Activated effector memory CD4-positive, alpha-beta T cell treated with anti-CD3 and anti-CD28 coated beads, Interleukin-2, amount 50 U/mL, for 16 hours (primary cell): ENCODE measurements at regions not wholly inside any gene's neighbourhood (a gene's known extent, or its start where the extent isn't known, plus 50 kb on each side); places are given as distances from the start of the nearest gene placed in this dataset.

Source experiments
- DNase-seq: peaks from one replicate; pipeline ENCODE4 v3.0.0-alpha.2; 2020

DNA sequence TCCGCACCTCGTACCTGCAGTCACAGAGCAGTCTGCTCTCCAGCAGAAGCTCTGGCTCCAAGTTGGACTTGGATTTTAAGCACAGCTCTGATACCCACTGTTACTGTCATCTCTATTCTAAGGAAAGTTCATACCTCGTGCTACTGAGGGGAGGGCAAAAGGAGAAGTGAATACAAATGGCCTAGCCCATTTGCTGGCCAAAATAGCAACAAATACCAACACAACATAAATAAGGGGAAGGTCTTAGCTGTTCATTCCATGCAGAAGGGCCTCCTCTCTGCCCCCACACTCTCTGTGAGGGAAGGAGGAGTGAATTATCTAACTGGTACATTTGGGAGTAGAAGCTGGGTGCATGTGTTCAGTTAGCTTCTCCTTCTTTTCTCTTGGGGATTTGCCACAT lies 739.4 kb upstream of the RAB6C start:
- no peak for DNase-seq

DNA sequence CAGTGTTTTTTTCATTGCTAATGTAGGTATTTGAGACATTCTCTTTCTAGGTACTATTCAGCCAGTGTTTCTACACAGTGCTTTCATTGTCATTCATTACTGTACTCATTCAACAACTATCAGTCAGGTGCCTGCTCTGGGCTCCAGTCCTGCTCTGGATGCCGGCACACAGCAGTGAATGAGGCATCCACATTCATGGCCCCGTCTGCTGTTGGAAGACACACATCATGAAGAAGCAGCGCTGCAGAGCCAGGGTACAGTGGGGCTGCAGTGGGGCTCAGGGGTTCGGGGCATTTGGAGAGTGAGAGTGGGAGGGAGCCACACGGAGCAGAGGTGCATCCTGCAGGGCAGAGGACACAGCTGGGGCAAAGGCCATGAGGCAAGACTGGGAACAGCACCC lies 737.2 kb upstream of the RAB6C start:
- DNase-seq = no peak

DNA sequence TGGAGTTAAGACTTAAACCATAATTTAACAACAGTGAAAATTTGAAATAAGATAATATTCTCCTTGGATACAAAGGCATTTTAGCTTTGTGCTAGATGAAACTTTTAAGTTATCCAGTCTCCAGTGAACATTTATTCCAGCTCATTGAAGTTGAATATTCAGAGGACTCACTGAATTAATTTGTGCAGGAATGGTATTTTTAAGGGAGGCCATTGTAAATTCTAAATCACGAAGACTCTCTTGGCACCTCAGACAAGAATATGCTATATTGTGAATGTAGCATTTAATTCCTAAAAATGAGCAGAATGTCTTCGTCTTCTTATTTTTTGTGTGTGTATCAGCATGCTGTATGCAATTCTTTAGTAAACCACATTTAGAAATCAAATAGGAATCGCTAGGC lies 731.7 kb upstream of the RAB6C start:
- DNase-seq = no peak

DNA sequence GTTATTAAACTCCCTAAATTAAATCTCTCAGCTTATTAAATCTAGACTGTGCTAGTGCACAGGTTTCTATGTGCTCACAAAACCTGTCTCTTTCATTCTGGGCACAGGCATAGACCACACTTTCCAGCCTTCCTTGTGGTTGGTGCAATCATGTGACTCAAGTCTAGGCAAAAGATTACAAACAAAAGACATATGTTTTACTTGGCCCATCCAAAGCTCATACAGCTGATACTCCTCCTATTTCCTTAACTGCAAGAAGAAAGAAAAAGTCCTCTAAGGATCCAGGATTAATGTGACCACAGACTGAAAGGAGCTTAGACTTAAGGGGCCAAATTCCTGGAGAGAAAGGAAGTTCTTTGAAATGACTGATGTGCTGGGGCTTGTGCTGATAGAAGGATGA lies 731.3 kb upstream of the RAB6C start:
- DNase-seq = no peak

DNA sequence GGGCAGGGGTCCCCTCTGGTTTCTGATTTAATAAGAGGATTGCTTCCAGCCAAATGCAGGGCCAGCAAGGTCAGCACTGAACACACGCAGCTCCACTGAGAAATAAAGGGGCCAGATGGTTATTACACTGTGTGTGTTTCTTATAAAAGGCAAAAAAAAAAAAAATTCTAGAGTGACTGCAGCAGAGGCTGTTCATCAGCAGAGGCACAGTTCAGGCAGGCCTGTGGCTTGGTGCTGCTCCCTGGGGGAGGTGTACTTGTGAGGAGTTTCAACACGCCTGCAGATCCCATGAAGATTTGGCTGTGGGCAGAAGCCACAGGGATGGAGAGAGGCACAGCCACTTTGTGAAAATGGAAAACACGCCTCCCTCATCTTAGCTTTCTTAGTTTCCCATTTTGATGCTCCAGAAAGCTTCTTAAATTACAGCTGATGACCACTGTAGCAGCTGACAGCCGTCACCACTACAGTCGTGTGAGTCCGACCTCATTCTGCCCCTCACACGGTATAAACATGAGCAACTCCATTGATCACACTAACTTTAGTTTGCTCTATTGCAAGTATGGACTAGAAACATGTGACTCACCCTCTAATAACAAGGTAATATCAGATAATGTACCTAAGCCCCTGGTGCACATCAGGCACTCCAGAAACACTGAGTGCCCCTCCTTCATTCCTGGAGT lies 726.5 kb upstream of the RAB6C start:
- DNase-seq = no peak

DNA sequence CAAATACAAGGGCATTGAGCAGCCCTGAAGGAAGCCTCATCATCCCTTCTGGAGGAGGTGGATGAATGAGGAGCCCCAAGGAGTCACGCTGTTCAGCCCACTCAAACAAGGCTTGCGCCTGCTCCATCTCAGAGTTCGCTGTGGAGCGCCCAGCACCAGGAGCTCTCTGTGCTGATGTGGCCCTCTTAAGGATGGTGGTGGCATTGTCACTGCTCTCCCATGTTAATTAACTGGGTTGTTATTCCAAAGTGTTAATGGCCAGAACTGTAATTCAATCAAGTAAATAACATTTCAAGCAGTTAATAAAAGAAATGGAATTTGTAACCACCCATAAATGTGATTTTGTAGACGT lies 726.0 kb upstream of the RAB6C start:
- no peak for DNase-seq

DNA sequence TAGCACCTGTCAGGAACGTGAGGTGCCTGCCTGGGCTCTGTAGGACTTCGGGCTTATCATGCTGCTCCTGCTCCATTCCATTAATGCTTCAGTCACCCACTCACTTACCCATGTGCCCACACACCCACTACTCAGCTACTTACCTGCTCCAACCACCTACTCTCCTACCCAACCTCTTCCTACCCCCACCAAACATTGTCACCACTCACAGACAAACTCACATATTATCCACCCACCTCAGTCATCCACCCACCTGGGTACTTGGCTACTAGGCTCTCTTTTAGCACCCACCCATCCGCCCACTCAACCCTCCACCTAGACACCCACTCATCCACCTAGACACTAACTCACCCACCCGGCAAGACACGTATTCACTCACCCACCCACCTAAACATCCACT lies 724.7 kb upstream of the RAB6C start:
- DNase-seq = no peak

DNA sequence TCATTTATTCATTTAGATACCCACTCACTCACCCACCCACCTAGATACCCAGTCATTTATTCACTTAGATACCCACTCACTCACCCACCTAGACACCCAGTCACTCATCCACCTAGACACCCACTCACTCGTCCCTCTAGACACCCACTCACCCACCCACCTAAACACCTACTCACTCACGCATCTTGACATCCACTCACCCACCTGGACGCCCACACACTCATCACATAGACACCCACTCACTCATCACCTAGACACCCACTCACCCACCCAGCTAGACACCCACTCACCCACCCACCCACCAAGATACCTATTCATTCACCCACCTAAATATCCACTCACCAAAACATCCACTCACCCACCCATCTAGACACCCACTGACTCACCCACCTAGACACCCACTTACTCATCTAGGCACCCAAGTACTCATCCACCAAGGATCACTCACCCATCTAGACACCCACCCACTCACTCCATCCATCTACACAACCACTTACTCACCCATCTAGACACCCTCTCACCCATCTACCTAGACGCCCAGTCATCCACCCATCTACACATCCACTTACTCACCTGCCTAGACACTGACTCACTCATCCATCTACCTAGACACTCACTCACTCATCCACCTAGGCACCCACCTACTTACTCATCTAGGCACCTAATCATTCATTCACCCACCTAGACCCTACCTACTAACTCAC lies 723.7 kb upstream of the RAB6C start:
- no peak for DNase-seq

DNA sequence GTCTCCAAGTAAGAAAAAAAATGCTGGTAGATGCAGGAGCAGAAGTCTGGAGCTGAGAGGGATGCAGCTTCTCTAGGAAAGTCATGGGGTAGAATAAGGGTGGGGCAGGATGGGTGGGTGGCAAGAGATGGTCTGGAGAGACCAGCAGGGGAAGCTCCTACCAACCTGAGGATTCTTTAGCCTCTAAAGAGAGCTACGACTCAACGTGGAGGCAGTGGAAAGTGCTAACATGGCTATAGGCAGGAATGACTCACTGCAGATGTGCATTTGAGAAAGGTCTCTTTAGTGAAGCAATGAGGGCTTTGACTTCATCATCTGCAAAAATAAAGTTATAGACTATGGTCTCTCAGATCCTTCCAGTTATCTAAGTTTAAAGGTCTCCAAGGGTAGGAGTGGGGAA lies 722.8 kb upstream of the RAB6C start:
- DNase-seq = no peak

DNA sequence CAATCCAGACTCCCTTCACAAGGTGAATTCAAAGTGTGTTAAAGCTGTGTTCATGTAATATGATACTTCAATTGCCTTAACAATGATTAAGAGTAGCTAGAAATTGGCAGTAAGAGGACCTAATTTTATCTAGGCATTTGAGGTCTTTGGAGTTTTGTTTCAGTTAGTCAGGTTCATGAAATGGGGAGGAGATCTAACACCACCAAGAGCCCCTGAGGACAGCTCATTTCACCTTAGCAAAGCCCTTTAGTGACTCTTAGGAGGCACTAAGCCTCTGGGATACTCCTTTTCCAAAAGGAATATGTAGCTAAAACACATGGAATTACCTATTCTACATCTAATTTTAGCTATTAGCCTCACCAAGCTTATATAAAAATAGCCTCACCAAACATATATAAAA lies 716.5 kb upstream of the RAB6C start:
- no peak for DNase-seq

DNA sequence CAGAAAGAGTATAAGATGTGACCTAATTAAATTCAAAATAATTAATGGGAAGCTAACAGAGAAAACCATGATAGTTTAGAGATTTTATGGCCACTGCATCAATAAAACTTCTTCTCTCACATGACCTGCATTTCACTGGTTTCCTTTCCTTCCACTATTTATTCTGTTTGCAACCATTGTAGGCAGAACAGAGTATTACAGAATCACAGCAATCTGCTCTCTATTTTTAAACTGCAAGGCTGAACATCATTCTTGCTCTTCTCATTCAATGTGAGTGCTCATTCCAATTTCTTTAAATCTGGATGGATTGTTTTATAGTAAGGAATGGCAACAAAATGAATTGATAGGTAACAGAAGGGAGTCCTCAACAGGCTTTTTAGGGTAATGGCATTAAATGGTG lies 715.5 kb upstream of the RAB6C start:
- DNase-seq = no peak

DNA sequence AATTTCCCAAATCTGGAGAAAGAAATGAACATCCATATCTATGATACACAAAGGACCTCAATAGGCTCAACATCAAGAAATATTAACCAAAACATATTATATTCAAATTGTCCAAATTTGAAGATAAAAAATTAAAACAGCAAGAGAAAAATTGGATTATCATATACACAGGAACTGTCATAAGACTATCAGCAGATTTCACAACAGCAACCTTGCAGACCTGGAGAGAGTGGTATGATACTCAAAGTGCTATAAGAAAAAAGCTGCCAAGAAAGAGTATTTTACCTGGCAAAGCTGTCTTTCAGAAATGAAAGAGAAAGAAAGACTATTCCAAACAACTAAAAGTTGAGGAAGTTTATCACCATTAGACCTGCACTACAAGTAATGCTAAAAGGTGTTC lies 711.9 kb upstream of the RAB6C start:
- DNase-seq = no peak

DNA sequence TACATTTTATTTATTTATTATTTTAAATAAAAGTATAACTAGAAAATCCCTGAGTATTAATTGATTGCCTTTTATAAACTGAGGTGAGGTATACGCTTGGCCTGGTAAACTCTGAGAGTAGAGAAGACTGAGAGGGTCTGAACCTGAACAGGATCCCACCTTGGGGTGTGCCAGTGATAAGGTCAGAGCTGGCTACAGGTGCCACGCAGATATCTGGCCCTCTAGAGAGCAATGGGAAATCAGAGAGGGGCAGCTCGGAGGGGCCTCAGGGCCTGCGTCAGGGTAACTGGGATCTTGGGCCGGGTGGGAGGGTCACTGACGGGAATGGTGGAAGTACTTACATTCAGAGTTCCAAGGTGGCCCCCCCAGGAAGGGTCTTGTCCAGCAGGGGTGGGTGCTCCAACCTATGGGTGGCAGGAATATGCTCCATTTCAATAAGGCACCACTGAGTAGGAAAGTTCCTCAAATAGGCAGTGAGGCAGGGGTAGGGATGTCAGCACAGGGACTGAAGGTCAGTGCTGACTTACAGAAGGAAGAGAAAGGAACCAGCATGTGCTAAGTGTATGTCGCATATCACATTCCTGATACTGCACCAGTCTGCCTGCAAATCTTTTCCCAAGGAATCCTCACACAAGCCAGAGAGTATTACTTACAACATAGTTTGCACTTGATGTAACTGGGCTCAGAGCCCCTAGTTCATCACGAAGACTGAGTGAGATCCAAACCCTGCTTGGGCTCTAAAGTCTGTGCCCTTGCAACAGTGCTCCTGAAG lies 706.0 kb upstream of the RAB6C start:
- no peak for DNase-seq

DNA sequence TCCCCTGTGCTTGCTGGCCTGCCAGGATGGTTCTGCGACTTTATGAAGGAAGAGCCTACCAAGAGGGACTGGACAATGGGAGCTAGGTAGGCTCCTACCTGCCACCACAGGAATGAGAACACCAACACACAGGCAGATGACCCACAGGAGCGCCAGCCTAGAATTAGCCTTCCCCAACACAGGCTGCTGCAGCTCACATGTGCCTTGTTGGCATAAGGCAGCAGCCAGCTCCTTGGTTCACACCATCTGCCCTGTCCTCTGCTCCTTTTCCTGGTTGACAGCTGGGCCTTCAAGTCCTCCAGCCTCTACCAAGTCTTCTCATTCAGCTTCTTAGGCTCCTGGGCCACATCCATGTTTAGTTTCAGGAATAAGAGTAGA lies 705.4 kb upstream of the RAB6C start:
- DNase-seq = no peak

DNA sequence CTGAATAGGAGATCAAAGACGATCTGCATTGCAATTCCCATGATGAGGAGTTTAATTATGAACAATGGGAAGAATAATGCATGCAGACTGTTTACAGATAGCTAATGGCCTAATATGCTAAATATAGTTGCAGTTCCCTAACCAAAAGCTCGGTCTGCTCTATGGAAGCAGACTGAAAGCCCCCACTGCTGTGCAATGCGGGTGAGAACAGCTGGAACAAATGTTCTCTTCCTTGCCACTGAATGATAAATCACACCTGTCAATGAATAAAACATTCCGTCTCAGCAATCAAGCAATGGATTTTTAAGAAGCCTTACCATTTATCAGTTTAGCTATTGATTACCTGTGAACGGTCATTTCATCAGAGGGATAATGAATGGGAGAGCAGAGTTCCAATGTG lies 704.5 kb upstream of the RAB6C start:
- no peak for DNase-seq

DNA sequence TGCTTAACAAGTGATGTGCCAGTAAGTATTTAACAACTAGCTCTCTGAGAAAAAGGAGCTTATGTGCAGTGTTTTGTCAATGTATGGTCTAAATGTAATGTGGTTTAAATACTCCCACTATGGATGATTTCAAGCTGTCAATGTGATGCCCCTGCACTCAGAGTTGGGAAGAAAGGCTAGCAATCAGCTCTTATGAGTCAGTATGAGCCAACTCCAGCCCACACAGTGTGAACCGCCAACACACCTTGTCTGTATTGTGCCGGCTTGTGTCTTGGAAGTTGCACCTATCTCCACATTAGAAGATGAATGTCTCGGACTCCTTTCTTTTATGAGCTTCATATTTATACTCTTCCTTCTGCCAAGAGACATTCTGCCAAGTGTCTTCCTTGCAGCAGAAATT lies 703.8 kb upstream of the RAB6C start:
- DNase-seq = no peak

DNA sequence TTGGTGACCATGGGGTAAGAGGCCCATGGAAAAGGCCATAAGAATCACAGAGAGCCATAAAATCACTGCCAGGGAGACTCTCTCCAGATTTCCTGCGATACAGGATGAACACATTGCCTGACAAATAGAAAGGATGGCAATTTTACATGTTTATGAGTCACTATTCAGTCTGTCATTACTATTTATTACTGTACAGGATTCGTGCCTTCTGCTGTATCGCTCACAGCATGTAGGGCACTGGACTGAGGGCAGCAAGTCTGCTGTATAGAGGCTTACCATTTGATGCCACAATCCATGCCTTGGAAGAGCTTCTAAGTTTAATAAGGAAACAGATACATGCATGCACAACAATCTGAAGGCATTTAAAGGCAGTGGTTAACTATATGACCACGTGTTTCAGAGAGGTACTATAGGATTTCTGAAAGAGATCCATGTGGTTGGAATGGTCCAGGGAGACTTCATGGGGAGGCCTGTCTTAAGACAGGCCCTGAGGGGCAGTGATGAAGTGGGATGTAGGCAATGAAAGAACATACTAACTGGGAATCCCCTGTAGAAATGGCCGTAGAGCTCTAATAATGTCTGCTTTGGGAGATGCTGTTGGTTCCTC lies 702.4 kb upstream of the RAB6C start:
- DNase-seq = no peak

DNA sequence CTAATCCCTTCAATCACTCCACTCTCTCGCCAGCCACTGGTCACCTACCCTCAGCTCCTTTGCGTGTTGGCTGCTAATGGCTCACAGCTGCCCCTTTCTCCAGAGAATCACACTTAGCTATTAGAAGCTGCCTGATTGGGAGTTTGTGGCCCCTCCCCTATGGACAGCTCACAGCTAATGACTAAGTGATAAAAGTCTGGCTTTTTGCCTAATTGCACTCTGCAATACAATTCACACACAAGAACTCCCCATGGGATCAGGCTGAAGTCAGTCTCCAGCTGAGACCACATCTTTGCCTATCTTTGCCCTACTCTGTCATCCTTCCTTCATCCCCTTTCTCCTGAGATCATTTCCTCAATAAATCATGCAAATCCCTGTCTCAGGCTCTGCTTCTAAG lies 701.9 kb upstream of the RAB6C start:
- no peak for DNase-seq

DNA sequence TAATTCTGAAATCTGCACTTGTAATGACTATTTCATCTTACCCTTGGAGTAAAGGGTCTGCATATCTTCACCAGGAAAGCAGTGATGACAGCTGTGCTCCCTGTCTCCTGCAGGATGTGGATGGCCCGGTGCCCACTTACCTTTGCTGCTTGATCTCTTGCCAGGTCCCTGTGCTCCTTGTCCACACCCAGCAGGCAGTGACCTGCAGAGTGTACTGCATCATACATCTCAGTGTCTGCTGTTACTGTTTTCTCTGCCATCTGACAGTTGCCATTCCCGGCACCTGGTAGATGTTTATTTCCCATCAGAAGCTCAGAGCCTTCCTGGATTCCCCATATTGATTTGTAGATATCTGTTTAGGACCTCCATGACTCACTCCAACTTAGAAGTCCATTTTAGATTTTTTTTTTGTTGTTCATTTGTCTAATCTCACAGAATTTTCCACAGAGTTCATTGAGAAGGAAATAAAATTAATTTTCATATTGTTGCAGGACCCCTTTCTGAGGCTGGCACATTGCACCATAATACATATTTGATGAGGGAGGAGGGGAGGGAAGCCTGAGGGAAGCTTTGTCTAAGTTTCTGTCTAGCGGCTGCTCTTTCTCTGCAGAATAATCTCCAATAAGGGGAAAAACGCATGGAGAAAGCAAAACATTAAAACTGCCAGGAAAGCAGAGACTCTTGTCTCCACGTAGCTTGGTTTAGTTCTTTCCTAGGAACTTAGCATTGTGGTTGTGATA lies 697.5 kb upstream of the RAB6C start:
- DNase-seq = no peak

DNA sequence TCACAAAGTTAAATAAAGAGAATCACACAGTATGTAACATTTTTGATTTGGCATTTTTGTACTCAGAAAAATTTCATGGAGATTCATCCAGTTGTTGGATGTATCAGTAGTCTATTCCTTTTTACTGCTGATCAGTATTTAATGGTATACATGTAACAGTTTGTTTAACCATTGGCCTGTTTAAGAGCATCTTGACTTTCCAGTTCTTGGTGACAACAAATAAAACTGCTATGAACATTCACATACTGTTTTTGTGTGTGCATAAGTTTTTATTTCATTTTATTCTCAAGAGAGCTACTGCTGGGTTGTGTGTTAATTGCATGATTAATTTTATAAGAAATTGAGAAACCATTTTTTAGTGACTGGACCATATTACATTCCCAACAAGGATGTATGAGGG lies 694.5 kb upstream of the RAB6C start:
- DNase-seq = no peak

DNA sequence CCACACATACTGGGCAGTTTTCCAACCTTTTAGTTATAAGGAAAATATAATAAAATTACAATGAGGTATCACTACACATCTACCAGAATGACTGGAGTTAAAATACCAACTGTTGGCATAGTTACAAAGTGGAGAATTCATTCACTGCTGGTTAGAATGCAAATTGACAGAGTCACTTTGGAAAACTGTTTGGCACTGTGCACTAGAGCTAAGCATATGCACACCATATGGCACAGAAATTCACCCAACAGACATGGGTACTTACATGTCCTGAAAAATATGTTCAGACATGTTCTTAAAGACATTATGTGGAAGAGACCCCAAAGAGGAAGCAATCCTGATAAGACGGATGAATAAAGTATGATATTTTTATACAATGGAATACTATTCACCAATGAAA lies 686.1 kb upstream of the RAB6C start:
- no peak for DNase-seq

DNA sequence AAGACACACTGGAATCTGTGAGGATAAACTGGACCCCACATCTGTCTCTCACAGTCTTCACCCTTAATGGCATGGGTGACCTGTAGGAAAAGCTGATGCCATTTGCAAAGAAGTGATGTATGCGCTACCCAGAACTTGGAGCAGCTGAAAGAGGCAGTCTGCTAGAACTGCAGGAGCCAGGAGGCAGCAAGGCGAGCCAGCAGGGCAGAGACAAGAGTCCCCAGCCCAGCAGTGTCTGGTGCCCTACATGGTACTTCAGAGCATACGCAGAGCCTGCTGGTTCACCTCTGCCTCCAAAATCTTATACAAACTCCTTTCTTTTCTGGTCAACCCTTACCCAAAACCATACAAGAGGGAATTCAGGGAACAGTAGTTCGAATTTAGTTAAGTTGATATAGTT lies 683.1 kb upstream of the RAB6C start:
- no peak for DNase-seq

DNA sequence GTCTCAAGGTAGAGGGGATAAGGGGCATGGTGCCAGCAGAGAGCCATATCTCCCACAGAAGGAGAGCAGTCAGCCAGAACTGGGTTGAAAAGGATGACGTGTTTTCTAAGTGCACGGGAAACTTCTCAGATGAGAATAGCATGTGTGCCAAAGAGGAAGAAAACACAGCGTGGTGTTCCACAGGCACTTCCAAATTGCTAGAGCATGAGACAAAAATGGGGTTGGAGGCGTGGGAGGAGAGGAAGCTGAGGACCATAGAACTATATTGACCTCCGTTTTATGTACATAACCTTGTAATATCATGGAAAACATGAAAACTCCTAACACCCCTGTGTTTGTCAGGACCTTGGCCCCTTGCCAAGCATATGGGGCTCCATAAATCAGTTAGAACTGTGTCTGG lies 682.7 kb upstream of the RAB6C start:
- DNase-seq = no peak
